ENCODE measurements at regions not wholly inside any gene's neighbourhood (a gene's known extent, or its start where the extent isn't known, plus 50 kb on each side); places are given as distances from the start of the nearest gene placed in this dataset.

DNA sequence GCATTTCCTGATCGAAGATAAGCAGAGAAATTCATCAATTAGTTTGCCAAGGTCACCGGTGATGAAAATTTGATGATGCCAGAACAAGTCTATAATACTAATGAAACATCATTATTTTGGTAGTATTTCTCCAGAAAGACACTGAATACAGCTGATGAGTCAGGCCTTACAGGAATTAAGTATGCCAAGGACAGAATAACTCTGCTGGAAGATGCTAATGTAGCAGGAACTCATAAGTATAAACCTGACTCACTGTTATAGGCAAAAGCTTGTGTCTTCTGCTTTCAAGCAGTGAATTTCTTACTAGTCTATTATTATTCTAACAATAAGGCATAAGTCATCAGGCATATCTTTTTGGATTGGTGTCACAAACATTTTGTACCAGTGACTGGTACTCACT, 1825.1 kb upstream of the IGFBP7 start:
- no peaks in the 10 kb centered on the region for H3K27me3 ChIP-seq (replicated peaks)
- TF ChIP-seq, protein P1, sequence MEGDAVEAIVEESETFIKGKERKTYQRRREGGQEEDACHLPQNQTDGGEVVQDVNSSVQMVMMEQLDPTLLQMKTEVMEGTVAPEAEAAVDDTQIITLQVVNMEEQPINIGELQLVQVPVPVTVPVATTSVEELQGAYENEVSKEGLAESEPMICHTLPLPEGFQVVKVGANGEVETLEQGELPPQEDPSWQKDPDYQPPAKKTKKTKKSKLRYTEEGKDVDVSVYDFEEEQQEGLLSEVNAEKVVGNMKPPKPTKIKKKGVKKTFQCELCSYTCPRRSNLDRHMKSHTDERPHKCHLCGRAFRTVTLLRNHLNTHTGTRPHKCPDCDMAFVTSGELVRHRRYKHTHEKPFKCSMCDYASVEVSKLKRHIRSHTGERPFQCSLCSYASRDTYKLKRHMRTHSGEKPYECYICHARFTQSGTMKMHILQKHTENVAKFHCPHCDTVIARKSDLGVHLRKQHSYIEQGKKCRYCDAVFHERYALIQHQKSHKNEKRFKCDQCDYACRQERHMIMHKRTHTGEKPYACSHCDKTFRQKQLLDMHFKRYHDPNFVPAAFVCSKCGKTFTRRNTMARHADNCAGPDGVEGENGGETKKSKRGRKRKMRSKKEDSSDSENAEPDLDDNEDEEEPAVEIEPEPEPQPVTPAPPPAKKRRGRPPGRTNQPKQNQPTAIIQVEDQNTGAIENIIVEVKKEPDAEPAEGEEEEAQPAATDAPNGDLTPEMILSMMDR (IDR thresholded peaks at IDR 0.05; ENCODE audit: low read depth, low read length, missing control alignments): no peak
- H3K4me3 ChIP-seq (ENCODE audit: low read depth, low read length): no peak overlapping the region
- no peak for DNase-seq
- in situ Hi-C loops (cut with HindIII; ENCODE audit: low pct_ligation_motif_present, low sequenced_read_pairs): no loop called here
- no peaks in the 10 kb centered on the region for H3K36me3 ChIP-seq (replicated peaks)
- no peak overlapping the region for H3K27ac ChIP-seq

DNA sequence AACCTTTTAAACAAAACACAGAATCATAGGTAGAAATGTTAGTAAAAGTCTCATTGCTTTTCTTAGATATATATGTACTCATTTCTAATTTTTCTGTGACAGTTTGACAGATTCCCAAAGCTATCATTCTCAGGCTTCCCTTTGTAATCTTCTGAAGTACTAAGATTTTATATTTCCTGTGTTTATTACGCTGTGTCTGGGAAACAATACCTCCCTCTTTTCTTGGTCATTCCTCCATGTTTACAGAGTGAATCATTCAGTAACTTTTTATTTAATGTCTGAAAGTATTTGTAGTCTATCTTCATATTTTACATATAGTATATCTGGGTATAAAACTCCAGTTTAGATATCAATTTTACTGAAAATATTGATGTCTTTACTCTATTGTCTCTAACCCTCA, 1826.3 kb upstream of the IGFBP7 start:
- H3K27me3 ChIP-seq (replicated peaks): no peaks in the 10 kb centered on the region
- H3K36me3 ChIP-seq (replicated peaks): no peaks in the 10 kb centered on the region
- H3K4me3 ChIP-seq (ENCODE audit: low read depth, low read length): no peak overlapping the region
- in situ Hi-C loops (cut with HindIII; ENCODE audit: low pct_ligation_motif_present, low sequenced_read_pairs): no loop called here
- DNase-seq: no peak
- TF ChIP-seq, protein P1 (IDR thresholded peaks at IDR 0.05; ENCODE audit: low read depth, low read length, missing control alignments): no peak
- H3K27ac ChIP-seq: no peak overlapping the region

DNA sequence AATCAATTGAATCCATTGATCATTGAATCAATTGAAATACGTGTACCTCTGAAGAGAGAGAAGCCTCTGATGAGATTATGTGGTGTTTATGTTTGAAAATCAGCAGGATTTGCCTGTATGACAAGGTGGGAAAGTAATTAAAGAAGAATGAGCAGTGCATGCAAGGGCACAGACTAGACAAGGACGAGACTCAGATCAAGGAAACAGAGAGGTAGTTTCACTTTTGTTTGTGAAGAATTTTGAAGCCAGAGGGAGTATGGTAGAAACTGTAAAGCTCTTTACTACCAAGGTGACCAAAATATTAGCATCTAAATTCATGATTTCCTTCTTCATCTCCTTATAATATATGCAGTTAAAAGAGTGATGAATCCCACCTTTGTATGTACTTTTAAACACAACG, 1830.0 kb upstream of the IGFBP7 start:
- no peak overlapping the region for H3K4me3 ChIP-seq (ENCODE audit: low read depth, low read length)
- H3K36me3 ChIP-seq (replicated peaks): no peaks in the 10 kb centered on the region
- TF ChIP-seq, protein P1 (IDR thresholded peaks at IDR 0.05; ENCODE audit: low read depth, low read length, missing control alignments): no peak
- H3K27ac ChIP-seq: no peak overlapping the region
- in situ Hi-C loops (cut with HindIII; ENCODE audit: low pct_ligation_motif_present, low sequenced_read_pairs): no loop called here
- no peaks in the 10 kb centered on the region for H3K27me3 ChIP-seq (replicated peaks)
- no peak for DNase-seq

DNA sequence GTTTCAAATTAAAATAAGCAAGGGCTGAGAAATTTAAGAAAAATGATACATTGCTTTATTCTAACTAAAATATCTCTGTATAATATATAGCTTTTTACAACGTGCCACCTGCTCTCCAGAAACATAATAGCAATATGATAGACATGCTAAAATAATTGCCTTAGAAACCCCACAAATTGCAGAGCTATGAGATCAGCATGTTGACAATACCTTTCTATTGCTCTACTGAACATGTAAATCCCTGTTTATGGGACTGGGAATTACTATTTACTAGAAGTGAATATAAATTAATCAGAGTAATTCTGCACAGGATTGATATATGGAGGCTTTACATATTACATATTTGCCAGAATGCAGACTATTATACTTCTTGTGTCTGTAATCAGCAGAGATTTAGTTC, 1831.1 kb upstream of the IGFBP7 start:
- Histone ChIP-seq H3K36me3 (replicated peaks) (no peaks in the 10 kb centered on the region), H3K27ac (no peak overlapping the region), H3K27me3 (replicated peaks) (no peaks in the 10 kb centered on the region), H3K4me3 (ENCODE audit: low read depth, low read length) (no peak overlapping the region)
- in situ Hi-C loops (cut with HindIII; ENCODE audit: low pct_ligation_motif_present, low sequenced_read_pairs): no loop called here
- no peak for DNase-seq
- TF ChIP-seq, protein P1 (IDR thresholded peaks at IDR 0.05; ENCODE audit: low read depth, low read length, missing control alignments): no peak

DNA sequence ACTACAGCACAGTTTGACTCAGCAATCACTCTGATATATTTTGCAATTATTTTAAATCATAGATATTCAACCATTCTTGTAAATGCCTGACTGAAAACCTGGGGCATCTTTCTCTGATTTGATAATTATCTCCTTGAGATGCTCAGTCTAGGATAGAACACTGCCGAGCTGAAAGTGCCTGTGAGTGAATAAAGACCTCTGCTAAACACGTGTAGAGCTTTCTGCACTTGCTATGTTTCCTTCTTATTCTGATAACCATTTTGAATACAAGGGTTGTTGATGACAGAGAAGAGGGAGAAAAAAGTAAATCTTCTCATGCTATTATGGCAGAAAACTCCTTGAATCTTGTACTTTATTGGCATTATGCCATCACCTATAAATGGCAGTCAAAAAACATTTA, 1843.4 kb upstream of the IGFBP7 start:
- no peaks in the 10 kb centered on the region for H3K27me3 ChIP-seq (replicated peaks)
- DNase-seq: no peak
- TF ChIP-seq, protein P1 (IDR thresholded peaks at IDR 0.05; ENCODE audit: low read depth, low read length, missing control alignments): no peak
- H3K36me3 ChIP-seq (replicated peaks): no peaks in the 10 kb centered on the region
- in situ Hi-C loops (cut with HindIII; ENCODE audit: low pct_ligation_motif_present, low sequenced_read_pairs): no loop called here
- H3K4me3 ChIP-seq (ENCODE audit: low read depth, low read length): no peak overlapping the region
- no peak overlapping the region for H3K27ac ChIP-seq

DNA sequence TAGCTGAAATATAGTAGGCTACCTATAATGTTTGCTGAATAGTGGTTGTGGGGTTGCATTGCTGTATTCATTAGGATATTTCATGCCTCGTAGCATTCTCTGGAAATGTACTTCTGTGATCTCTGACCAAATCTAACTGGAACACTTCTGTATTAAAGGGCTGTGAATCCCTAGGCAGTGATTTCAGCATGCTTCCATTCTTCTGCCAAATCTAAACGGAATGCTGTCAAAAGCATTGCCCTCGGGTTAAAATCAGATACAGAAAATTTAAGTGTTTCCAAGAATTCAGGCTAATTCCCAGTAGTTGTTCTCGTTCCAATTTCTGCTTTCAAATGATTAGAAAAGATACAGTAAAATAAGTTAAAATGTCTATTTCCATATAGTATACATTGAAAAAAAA, 1847.5 kb upstream of the IGFBP7 start:
- TF ChIP-seq, protein P1 (IDR thresholded peaks at IDR 0.05; ENCODE audit: low read depth, low read length, missing control alignments): no peak
- no peaks in the 10 kb centered on the region for H3K36me3 ChIP-seq (replicated peaks)
- H3K4me3 ChIP-seq (ENCODE audit: low read depth, low read length): no peak overlapping the region
- in situ Hi-C loops (cut with HindIII; ENCODE audit: low pct_ligation_motif_present, low sequenced_read_pairs): no loop called here
- no peaks in the 10 kb centered on the region for H3K27me3 ChIP-seq (replicated peaks)
- no peak overlapping the region for H3K27ac ChIP-seq
- DNase-seq: no peak
